Spinal cord (tissue), 9 donors: ENCODE measurements at regions not wholly inside any gene's neighbourhood (a gene's known extent, or its start where the extent isn't known, plus 50 kb on each side); places are given as distances from the start of the nearest gene placed in this dataset.

ENCODE experiments used
- DNase-seq, 6 donors: peaks; one replicate each; pipeline versions ENCODE4 v3.0.0 to v3.0.0-alpha.2; 2013 to 2015; ENCODE audit warnings: low spot score in 6 of 6, low read depth in 4 of 6
- H3K27ac ChIP-seq: one replicate; pipeline ENCODE4 v1.5.1; 2013; ENCODE audit warnings: low read depth, low read length, control low read depth
- H3K27me3 ChIP-seq: one replicate; pipeline ENCODE4 v1.6.1; 2013; ENCODE audit warnings: low read length; ENCODE audit not compliant: control insufficient read depth, insufficient read depth
- H3K36me3 ChIP-seq: one replicate; pipeline ENCODE4 v1.6.1; 2013; ENCODE audit warnings: low read length; ENCODE audit not compliant: control insufficient read depth, insufficient read depth
- H3K4me1 ChIP-seq: one replicate; pipeline ENCODE4 v1.6.1; 2013; ENCODE audit warnings: low read length; ENCODE audit not compliant: control insufficient read depth, insufficient read depth
- H3K4me3 ChIP-seq: one replicate; pipeline ENCODE4 v1.5.1; 2013; ENCODE audit warnings: low read depth, low read length, control low read depth
- H3K9me3 ChIP-seq: one replicate; pipeline ENCODE4 v1.6.1; 2013; ENCODE audit warnings: low read length; ENCODE audit not compliant: control insufficient read depth, insufficient read depth
- WGBS: methylation state at CpG from one replicate; pipeline ENCODE4 v1.1.5; 2013; ENCODE audit warnings: missing lambda C conversion rate; ENCODE audit not compliant: insufficient coverage; 5-methylcytosine and 5-hydroxymethylcytosine counted together
- donor health status: healthy.

GRCh38 chr2:234764372-234764771, 187.4 kb upstream of the SH3BP4 start:
- WGBS = no CpG with 5 or more reads among the region's 3 CpGs
- H3K27ac ChIP-seq = no peak overlapping the region
- H3K27me3 ChIP-seq = no peaks in the 10 kb centered on the region

GRCh38 chr2:234763002-234763873, 188.6 kb upstream of the SH3BP4 start:
- Histone ChIP-seq H3K4me1 (peaks cover 3% of the 10 kb centered on the region), H3K27ac (no peak overlapping the region), H3K27me3 (no peaks in the 10 kb centered on the region), H3K36me3 (no peaks in the 10 kb centered on the region), H3K9me3 (no peaks in the 10 kb centered on the region), H3K4me3 (no peak overlapping the region)
- WGBS = 75% methylated on average over 10 of the region's 13 CpGs
- no peak for DNase-seq

More at GRCh38 chr2:234764372-234764771, 187.4 kb upstream of the SH3BP4 start:
- H3K9me3 ChIP-seq = no peaks in the 10 kb centered on the region
- no peak overlapping the region for H3K4me3 ChIP-seq
- no peak for DNase-seq
- H3K4me1 ChIP-seq = peaks cover 10% of the 10 kb centered on the region
- H3K36me3 ChIP-seq = no peaks in the 10 kb centered on the region

DNA sequence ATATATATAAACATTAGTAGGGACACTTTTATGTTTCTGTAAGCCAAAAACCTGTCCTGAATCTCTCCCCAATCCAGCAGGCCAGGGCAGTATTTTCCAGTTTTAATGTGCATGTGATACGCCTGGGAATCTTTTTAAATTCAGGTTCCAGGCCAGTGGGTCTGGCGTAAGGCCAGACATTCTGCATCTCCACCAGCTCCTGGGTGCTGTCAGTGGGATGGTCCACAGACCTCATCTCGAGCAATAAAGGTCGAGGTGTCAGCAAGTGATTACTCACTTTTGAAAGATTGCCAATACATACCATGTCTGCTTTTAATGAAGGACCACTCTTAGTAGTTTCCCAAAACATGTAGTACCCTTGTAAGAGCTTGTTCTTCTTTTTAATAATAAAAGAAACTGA, 189.9 kb upstream of the SH3BP4 start:
- Histone ChIP-seq H3K36me3 (no peaks in the 10 kb centered on the region), H3K4me3 (no peak overlapping the region), H3K9me3 (no peaks in the 10 kb centered on the region), H3K27me3 (no peaks in the 10 kb centered on the region), H3K27ac (no peak overlapping the region), H3K4me1 (peaks cover 3% of the 10 kb centered on the region)
- WGBS = 93% methylated on average over 2 of the region's 4 CpGs
- no peak for DNase-seq

DNA sequence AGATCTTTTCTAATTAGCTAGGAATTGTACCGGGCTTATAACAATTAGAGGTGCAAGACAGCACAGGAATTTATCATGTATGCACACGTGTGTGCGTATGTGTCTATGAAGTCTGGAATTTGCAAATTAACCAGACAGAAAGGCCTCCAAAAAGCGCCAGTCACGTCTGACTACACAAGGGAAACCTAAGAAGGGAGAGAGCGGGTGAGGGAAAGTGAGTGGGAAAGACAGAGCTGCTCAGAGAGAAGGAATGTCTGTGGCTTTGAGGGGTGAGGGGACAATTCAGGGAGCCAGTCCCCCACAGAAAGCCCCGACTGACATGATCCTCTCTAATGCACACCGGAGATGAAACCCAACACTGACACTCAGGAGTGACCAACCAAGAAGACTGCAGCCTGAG, 197.7 kb upstream of the SH3BP4 start:
- no peak for DNase-seq
- Histone ChIP-seq H3K36me3 (no peaks in the 10 kb centered on the region), H3K27me3 (no peaks in the 10 kb centered on the region), H3K4me1 (no peaks in the 10 kb centered on the region), H3K9me3 (no peaks in the 10 kb centered on the region), H3K27ac (no peak overlapping the region), H3K4me3 (no peak overlapping the region)
- 94% methylated on average over 5 of the region's 8 CpGs for WGBS

GRCh38 chr2:234753701-234754100, 198.1 kb upstream of the SH3BP4 start:
- no CpG with 5 or more reads among the region's 4 CpGs for WGBS
- H3K4me3 ChIP-seq = no peak overlapping the region
- DNase-seq = no peak
- H3K27ac ChIP-seq = no peak overlapping the region
- H3K36me3 ChIP-seq = no peaks in the 10 kb centered on the region
- no peaks in the 10 kb centered on the region for H3K9me3 ChIP-seq
- H3K27me3 ChIP-seq = no peaks in the 10 kb centered on the region
- H3K4me1 ChIP-seq = no peaks in the 10 kb centered on the region

DNA sequence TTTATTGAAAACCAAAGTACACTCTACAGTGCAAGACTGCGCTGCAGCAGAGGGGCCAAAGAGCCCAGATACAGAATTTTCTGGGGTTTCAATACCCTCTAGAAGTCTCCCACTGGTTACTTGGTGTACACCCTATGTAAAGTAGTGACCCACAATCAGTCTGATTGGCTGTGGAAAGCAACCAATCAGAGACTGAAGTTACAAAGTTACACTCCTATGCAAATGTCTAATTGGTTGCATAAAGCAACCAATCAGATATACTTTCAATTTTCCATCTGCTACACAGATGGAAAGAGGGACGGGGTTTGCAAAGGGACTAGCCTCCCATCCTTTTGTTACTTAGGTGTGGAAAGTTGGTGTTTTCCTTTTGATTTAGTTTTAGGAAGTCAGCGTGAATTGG, 198.9 kb upstream of the SH3BP4 start:
- H3K4me3 ChIP-seq = no peak overlapping the region
- H3K4me1 ChIP-seq = no peaks in the 10 kb centered on the region
- no peaks in the 10 kb centered on the region for H3K9me3 ChIP-seq
- WGBS = 93% methylated on average over 2 of the region's 3 CpGs
- DNase-seq = no peak
- no peaks in the 10 kb centered on the region for H3K27me3 ChIP-seq
- H3K36me3 ChIP-seq = no peaks in the 10 kb centered on the region
- H3K27ac ChIP-seq = no peak overlapping the region

GRCh38 chr2:234751275-234751973, 200.4 kb upstream of the SH3BP4 start:
- Histone ChIP-seq H3K9me3 (no peaks in the 10 kb centered on the region), H3K27me3 (no peaks in the 10 kb centered on the region), H3K4me3 (no peak overlapping the region), H3K36me3 (no peaks in the 10 kb centered on the region), H3K4me1 (no peaks in the 10 kb centered on the region), H3K27ac (no peak overlapping the region)
- 57% methylated on average over 2 of the region's 3 CpGs for WGBS
- DNase-seq = peak in 1 of 6 donors; percentile 72

DNA sequence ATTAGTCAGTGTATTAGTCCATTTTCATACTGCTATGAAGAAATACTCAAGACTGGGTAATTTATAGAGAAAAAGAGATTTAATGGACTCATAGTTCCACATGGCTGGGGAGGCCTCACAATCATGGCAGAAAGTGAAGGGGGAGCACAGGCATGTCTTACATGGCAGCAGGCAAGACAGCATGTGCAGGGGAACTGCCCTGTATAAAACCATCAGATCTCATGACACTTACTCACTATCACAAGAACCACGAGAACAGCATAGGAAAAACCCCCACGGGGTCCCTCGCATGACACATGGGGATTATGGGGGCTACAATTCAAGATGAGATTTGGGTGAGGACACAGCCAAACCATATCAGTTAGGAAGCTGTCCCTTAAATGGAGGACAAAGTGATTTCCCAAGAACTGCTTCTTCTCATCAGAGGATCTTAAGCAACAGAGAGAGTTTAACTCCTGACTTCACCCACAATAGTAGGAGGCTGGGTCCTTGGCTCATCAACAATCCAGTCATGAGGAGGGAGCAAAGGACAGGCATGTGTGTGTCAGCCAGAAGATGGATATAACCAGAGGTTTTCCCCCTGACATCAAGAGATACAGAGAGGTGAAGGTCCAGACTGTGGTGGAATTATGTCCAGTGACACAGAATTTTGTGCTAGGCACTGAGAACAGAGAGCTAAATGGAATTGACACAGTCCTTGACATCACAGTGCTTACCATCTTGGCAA, 203.8 kb upstream of the SH3BP4 start:
- WGBS = no CpG with 5 or more reads among the region's 3 CpGs
- Histone ChIP-seq H3K27ac (no peak overlapping the region), H3K36me3 (no peaks in the 10 kb centered on the region), H3K4me1 (no peaks in the 10 kb centered on the region), H3K9me3 (no peaks in the 10 kb centered on the region), H3K27me3 (no peaks in the 10 kb centered on the region), H3K4me3 (no peak overlapping the region)
- no peak for DNase-seq

DNA sequence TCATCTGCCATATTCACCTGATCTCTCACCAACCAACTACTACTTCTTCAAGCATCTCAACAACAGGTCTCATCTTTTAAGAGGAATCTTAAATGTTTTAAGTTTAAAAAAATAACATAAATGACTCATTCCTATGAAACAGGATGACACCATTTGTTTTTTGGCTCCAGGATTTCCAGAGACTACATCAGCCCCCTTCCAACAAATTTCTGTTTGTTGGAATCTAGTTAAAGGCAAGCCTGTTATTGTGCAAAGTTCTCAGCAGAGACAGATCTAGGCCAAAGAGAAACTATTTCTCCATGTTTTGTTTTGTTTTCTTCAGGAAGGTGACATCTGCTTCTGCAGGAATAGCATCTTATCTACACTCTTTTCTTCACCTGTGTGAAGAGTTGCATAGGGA, 204.8 kb upstream of the SH3BP4 start:
- no peak for DNase-seq
- H3K4me3 ChIP-seq = no peak overlapping the region
- no peaks in the 10 kb centered on the region for H3K36me3 ChIP-seq
- no peak overlapping the region for H3K27ac ChIP-seq
- no peaks in the 10 kb centered on the region for H3K9me3 ChIP-seq
- no peaks in the 10 kb centered on the region for H3K4me1 ChIP-seq
- H3K27me3 ChIP-seq = no peaks in the 10 kb centered on the region
